Naive thymus-derived CD4-positive, alpha-beta T cell (primary cell): ENCODE measurements at regions not wholly inside any gene's neighbourhood (a gene's known extent, or its start where the extent isn't known, plus 50 kb on each side); places are given as distances from the start of the nearest gene placed in this dataset.

Experiments used
- ATAC-seq: fragments of 150-1000 bp; cut with Tn5 transposase; 2 replicates; pipeline ENCODE4 v1.10.0; 2021; ENCODE audit warnings: mild to moderate bottlenecking, moderate library complexity
- CTCF ChIA-PET: fragments of 350-600 bp; sonication (Branson Sonifier 250); formaldehyde crosslinking; loops from one replicate; lab custom pipeline; 2021; ENCODE audit warnings: antibody characterized with exemption; lab: Charles Lee
- POLR2A ChIA-PET: fragments of 350-600 bp; sonication (Branson Sonifier 250); formaldehyde crosslinking; loops from one replicate; lab custom pipeline; 2021; ENCODE audit warnings: antibody characterized with exemption, inconsistent platforms; lab: Charles Lee
- DNase-seq, 9 donors: peaks; one replicate each; pipeline versions ENCODE4 v3.0.0 to v3.0.0-alpha.2; 2020 to 2022; ENCODE audit warnings: mixed read lengths in 1 of 9
- H3K27ac ChIP-seq: one replicate; pipeline ENCODE4 v1.7.0; 2013; ENCODE audit warnings: mild to moderate bottlenecking, low read depth, low read length, moderate library complexity
- H3K27me3 ChIP-seq, 2 donors: one replicate each; pipeline ENCODE4 v1.7.0; 2013; ENCODE audit warnings: low read length in 2 of 2, mild to moderate bottlenecking in 2 of 2, moderate library complexity in 2 of 2; ENCODE audit not compliant: control insufficient read depth in 2 of 2, insufficient read depth in 2 of 2
- H3K36me3 ChIP-seq, 3 experiments: 1 replicate in 2 of 3; 2 replicates in 1 of 3; pipeline ENCODE4 v1.7.0; 2013; ENCODE audit warnings: low read length in 3 of 3, mild to moderate bottlenecking in 3 of 3, moderate library complexity in 1 of 3; ENCODE audit not compliant: insufficient read depth in 3 of 3, control insufficient read depth in 2 of 3
- H3K4me1 ChIP-seq, 2 donors: one replicate each; pipeline ENCODE4 v1.7.0; 2013; ENCODE audit warnings: low read length in 2 of 2, mild to moderate bottlenecking in 2 of 2, moderate library complexity in 1 of 2; ENCODE audit not compliant: control insufficient read depth in 2 of 2, insufficient read depth in 2 of 2
- H3K4me3 ChIP-seq: 2 replicates; pipeline ENCODE4 v1.7.0; 2013; ENCODE audit warnings: mild to moderate bottlenecking, low read length
- H3K9me3 ChIP-seq, 3 experiments: 1 replicate in 2 of 3; 2 replicates in 1 of 3; pipeline ENCODE4 v1.7.0; 2013; ENCODE audit warnings: low read length in 3 of 3; ENCODE audit not compliant: control insufficient read depth in 2 of 3
- H3K27ac Mint-ChIP-seq, 9 donors: one replicate each; pipeline ENCODE4 v1.8.0; 2020 to 2022; ENCODE audit warnings: mixed read lengths in 9 of 9, mild to moderate bottlenecking in 8 of 9, moderate library complexity in 5 of 9, inconsistent platforms in 2 of 9
- H3K27me3 Mint-ChIP-seq, 5 donors: one replicate each; pipeline ENCODE4 v1.8.0; 2021 to 2022; ENCODE audit warnings: mixed read lengths in 5 of 5, mild to moderate bottlenecking in 1 of 5
- H3K36me3 Mint-ChIP-seq, 5 donors: one replicate each; pipeline ENCODE4 v1.8.0; 2020 to 2022; ENCODE audit warnings: mixed read lengths in 5 of 5, mild to moderate bottlenecking in 3 of 5, inconsistent platforms in 1 of 5
- H3K4me1 Mint-ChIP-seq, 7 donors: one replicate each; pipeline ENCODE4 v1.8.0; 2020 to 2022; ENCODE audit warnings: mixed read lengths in 7 of 7, mild to moderate bottlenecking in 3 of 7, inconsistent platforms in 1 of 7
- H3K4me3 Mint-ChIP-seq, 10 donors: one replicate each; pipeline ENCODE4 v1.8.0; 2020 to 2022; ENCODE audit warnings: mild to moderate bottlenecking in 10 of 10, mixed read lengths in 10 of 10, moderate library complexity in 6 of 10, inconsistent platforms in 2 of 10
- H3K9me3 Mint-ChIP-seq, 11 donors: one replicate each; pipeline ENCODE4 v1.8.0; 2020 to 2022; ENCODE audit warnings: mixed read lengths in 11 of 11, mild to moderate bottlenecking in 4 of 11, inconsistent platforms in 1 of 11, moderate library complexity in 1 of 11
- intact Hi-C, 2 donors: fragments of 100-400 bp; cut with micrococcal nuclease; formaldehyde crosslinking; loops; one replicate each; pipeline ENCODE4 v1.15.1; 2023

DNA sequence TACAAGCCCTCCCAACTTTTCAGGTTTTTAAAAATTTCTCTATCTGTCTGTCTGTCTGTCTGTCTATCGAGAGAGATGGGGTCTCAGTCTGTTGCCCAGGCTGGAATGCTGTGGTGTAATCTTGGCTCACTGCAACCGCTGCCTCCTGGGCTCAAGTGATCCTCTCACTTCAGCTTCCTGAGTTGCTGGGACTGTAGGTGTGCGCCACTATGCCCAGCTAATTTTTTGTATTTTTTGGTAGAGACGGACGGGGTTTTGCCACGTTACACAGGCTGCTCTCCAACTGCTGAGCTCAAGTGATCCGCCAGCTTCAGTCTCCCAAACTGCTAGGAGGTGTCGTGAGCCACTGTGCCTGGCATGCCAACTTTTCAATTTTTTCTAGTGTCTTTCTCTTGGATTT lies 437.2 kb downstream of the PCNX1 start:
- H3K27ac ChIP-seq: no peak overlapping the region
- no peaks in the 10 kb centered on the region for H3K4me1 ChIP-seq
- Mint-ChIP-seq H3K36me3 (peaks cover 0 to 36% (median 26%) of the 10 kb centered on the region in 5 donors), H3K4me1 (peaks cover 22 to 69% (median 42%) of the 10 kb centered on the region in 7 donors), H3K9me3 (no peaks in the 10 kb centered on the region), H3K27ac (peak overlapping the region in 1 of 9 donors; percentile 4), H3K27me3 (no peaks in the 10 kb centered on the region), H3K4me3 (no peak overlapping the region)
- ChIA-PET POLR2A (no interaction called here), CTCF (interaction anchor here (0.6 kb wide), 1 partner anchor 200 kb away, joined by 3 read pairs; no protein-coding TSS in a partner anchor)
- H3K27me3 ChIP-seq: no peaks in the 10 kb centered on the region
- ATAC-seq (no peak), DNase-seq (no peak)
- no peak overlapping the region for H3K4me3 ChIP-seq
- no peaks in the 10 kb centered on the region for H3K36me3 ChIP-seq
- intact Hi-C loops: loop anchor here in 1 of 2 donors (5.0 kb wide), 1 partner anchor 393 kb away; no protein-coding TSS in a partner anchor
- no peaks in the 10 kb centered on the region for H3K9me3 ChIP-seq

DNA sequence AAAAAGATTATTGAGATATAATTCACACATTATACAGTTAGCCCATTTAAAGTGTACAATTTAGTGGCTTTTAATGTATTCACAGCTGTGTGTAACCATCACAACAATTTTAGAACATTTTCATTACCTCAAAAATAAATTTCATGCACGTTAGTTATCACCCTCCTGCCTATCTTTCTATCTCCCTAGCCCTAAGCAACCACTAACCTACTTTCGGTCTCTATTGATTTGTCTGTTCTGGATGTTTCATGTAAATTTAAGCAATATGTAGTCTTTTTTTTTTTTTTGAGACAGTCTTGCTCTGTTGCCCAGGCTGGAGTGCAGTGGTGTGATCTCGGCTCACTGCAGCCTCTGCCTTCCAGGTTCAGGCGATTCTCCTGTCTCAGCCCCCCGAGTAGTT lies 439.4 kb downstream of the PCNX1 start:
- H3K27ac Mint-ChIP-seq: no peak overlapping the region
- ATAC-seq: peak; percentile 68
- H3K27ac ChIP-seq: no peak overlapping the region

GRCh38 chr14:71348394-71348793 lies 441.1 kb downstream of the PCNX1 start:
- Mint-ChIP-seq H3K27ac (no peak overlapping the region), H3K9me3 (peaks cover 0 to 8% (median 0%) of the 10 kb centered on the region in 11 donors), H3K36me3 (peaks cover 0 to 46% (median 37%) of the 10 kb centered on the region in 5 donors), H3K27me3 (no peaks in the 10 kb centered on the region), H3K4me3 (no peak overlapping the region), H3K4me1 (peaks cover 9 to 60% (median 37%) of the 10 kb centered on the region in 7 donors)
- no peaks in the 10 kb centered on the region for H3K9me3 ChIP-seq
- POLR2A ChIA-PET: no interaction called here
- H3K36me3 ChIP-seq: no peaks in the 10 kb centered on the region
- no peaks in the 10 kb centered on the region for H3K4me1 ChIP-seq
- ATAC-seq: no peak
- no peak for DNase-seq
- no peaks in the 10 kb centered on the region for H3K27me3 ChIP-seq
- CTCF ChIA-PET: no interaction called here
- H3K27ac ChIP-seq: no peak overlapping the region
- H3K4me3 ChIP-seq: no peak overlapping the region
- intact Hi-C loops: no loop called here

More for the DNA sequence above, 439.4 kb downstream of the PCNX1 start:
- Mint-ChIP-seq H3K27me3 (no peaks in the 10 kb centered on the region), H3K36me3 (peaks cover 0 to 39% (median 27%) of the 10 kb centered on the region in 5 donors), H3K4me1 (peaks cover 14 to 64% (median 36%) of the 10 kb centered on the region in 7 donors), H3K9me3 (peaks cover 0 to under 1% (median 0%) of the 10 kb centered on the region in 11 donors), H3K4me3 (no peak overlapping the region)
- H3K9me3 ChIP-seq: no peaks in the 10 kb centered on the region
- no peak overlapping the region for H3K4me3 ChIP-seq
- H3K27me3 ChIP-seq: no peaks in the 10 kb centered on the region
- CTCF ChIA-PET: no interaction called here
- intact Hi-C loops: no loop called here
- no peaks in the 10 kb centered on the region for H3K36me3 ChIP-seq
- H3K4me1 ChIP-seq: no peaks in the 10 kb centered on the region
- POLR2A ChIA-PET: no interaction called here
- no peak for DNase-seq

DNA sequence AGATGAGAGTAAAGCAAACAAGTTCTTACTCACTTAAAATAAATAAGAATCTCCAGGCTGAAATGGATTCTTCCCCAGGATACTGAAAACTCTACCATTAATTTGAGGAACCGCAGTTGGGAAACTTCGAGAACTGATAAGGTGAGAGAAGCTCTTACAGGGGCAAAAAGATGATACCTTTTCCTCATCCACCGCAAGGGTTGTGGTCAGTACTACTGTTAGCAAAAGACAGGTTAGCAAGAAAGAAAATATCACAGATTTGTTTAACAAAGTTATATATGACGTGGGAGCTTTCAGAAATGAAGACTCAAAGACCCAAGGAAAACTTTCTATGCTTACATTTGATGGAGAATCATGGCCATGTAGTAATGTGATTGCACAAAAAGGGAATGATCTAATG lies 441.6 kb downstream of the PCNX1 start:
- Histone ChIP-seq H3K27ac (no peak overlapping the region), H3K27me3 (no peaks in the 10 kb centered on the region), H3K36me3 (no peaks in the 10 kb centered on the region), H3K4me3 (no peak overlapping the region), H3K4me1 (no peaks in the 10 kb centered on the region), H3K9me3 (no peaks in the 10 kb centered on the region)
- DNase-seq: no peak
- Mint-ChIP-seq H3K4me3 (no peak overlapping the region), H3K27ac (no peak overlapping the region), H3K36me3 (peaks cover 0 to 46% (median 41%) of the 10 kb centered on the region in 5 donors), H3K27me3 (no peaks in the 10 kb centered on the region), H3K4me1 (peaks cover 9 to 58% (median 39%) of the 10 kb centered on the region in 7 donors), H3K9me3 (peaks cover 0 to 9% (median 0%) of the 10 kb centered on the region in 11 donors)
- POLR2A ChIA-PET: no interaction called here
- intact Hi-C loops: no loop called here
- CTCF ChIA-PET: no interaction called here
- ATAC-seq: no peak

DNA sequence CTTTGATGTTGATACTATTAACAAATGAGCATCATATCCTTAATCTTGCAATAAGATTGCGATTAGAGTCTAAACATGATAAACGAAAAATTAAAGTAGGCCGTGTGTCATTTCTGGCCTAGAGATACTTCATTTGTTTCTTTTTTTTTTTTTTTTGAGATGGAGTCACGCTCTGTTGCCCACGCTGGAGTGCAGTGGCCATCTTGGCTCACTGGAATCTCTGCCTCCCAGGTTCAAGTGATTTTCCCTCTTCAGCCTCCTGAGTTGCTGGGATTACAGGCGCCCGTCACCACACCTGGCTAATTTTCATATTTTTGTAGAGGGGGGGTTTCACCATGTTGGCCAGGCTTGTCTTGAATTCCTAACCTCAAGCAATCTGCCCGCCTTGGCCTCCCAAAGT lies 446.9 kb downstream of the PCNX1 start:
- Mint-ChIP-seq H3K9me3 (peaks cover 0 to 19% (median 6%) of the 10 kb centered on the region in 11 donors), H3K36me3 (peaks cover 3 to 55% (median 43%) of the 10 kb centered on the region in 5 donors)
- intact Hi-C loops: no loop called here

GRCh38 chr14:71354801-71355200 lies 447.5 kb downstream of the PCNX1 start:
- ATAC-seq: no peak
- POLR2A ChIA-PET: no interaction called here
- H3K27ac ChIP-seq: no peak overlapping the region
- Mint-ChIP-seq H3K27me3 (no peaks in the 10 kb centered on the region), H3K36me3 (peaks cover 5 to 54% (median 45%) of the 10 kb centered on the region in 5 donors), H3K4me1 (peaks cover 13 to 53% (median 38%) of the 10 kb centered on the region in 7 donors), H3K4me3 (no peak overlapping the region), H3K9me3 (peaks cover 0 to 21% (median 6%) of the 10 kb centered on the region in 11 donors), H3K27ac (no peak overlapping the region)
- intact Hi-C loops: no loop called here
- H3K9me3 ChIP-seq: no peaks in the 10 kb centered on the region
- H3K4me3 ChIP-seq: no peak overlapping the region
- no peaks in the 10 kb centered on the region for H3K27me3 ChIP-seq
- no peaks in the 10 kb centered on the region for H3K36me3 ChIP-seq
- no peaks in the 10 kb centered on the region for H3K4me1 ChIP-seq
- CTCF ChIA-PET: no interaction called here
- no peak for DNase-seq

More for the DNA sequence above, 446.9 kb downstream of the PCNX1 start:
- Histone ChIP-seq H3K27me3 (no peaks in the 10 kb centered on the region), H3K4me3 (no peak overlapping the region), H3K36me3 (no peaks in the 10 kb centered on the region), H3K27ac (no peak overlapping the region), H3K9me3 (no peaks in the 10 kb centered on the region), H3K4me1 (no peaks in the 10 kb centered on the region)
- ATAC-seq (no peak), DNase-seq (no peak)
- ChIA-PET CTCF (no interaction called here), POLR2A (interaction anchor here (1.0 kb wide), 1 partner anchor 202 kb away, joined by 4 read pairs; no protein-coding TSS in a partner anchor)
- H3K4me3 Mint-ChIP-seq: no peak overlapping the region
- no peak overlapping the region for H3K27ac Mint-ChIP-seq
- peaks cover 6 to 53% (median 40%) of the 10 kb centered on the region in 7 donors for H3K4me1 Mint-ChIP-seq
- H3K27me3 Mint-ChIP-seq: no peaks in the 10 kb centered on the region
